ENCODE measurements at regions not wholly inside any gene's neighbourhood (a gene's known extent, or its start where the extent isn't known, plus 50 kb on each side); places are given as distances from the start of the nearest gene placed in this dataset.
"Not testable (repeated sequence)": the region's sequence is repeated elsewhere in the genome, so short reads cannot be mapped to it uniquely, and the experiment has no call there.

- no peak for DNase-seq (ENCODE audit: low spot score)
These were observed 313.7 kb upstream of the TBX18 start for GRCh38 chr6:85078058-85078457.

- DNase-seq (ENCODE audit: low spot score), result peak; percentile 8
These were observed 312.7 kb upstream of the TBX18 start for GRCh38 chr6:85077098-85077497.

- DNase-seq (ENCODE audit: low spot score), result not testable (repeated sequence)
These were observed 307.4 kb upstream of the TBX18 start for GRCh38 chr6:85071845-85072244.

GRCh38 chr6:85069577-85069976 is 305.2 kb upstream of the TBX18 start:
- DNase-seq (ENCODE audit: low spot score), result no peak

GRCh38 chr6:85068221-85068620 is 303.8 kb upstream of the TBX18 start:
- DNase-seq (ENCODE audit: low spot score), result no peak

GRCh38 chr6:85066266-85066665 is 301.9 kb upstream of the TBX18 start:
- no peak for DNase-seq (ENCODE audit: low spot score)

- no peak for DNase-seq (ENCODE audit: low spot score)
These were observed 301.4 kb upstream of the TBX18 start for GRCh38 chr6:85065831-85066230.

GRCh38 chr6:85063611-85064010 is 299.2 kb upstream of the TBX18 start:
- DNase-seq (ENCODE audit: low spot score), result no peak

GRCh38 chr6:85062884-85063283 is 298.5 kb upstream of the TBX18 start:
- DNase-seq (ENCODE audit: low spot score), result no peak

- no peak for DNase-seq (ENCODE audit: low spot score)
These were observed 294.4 kb upstream of the TBX18 start for GRCh38 chr6:85058806-85059205.

GRCh38 chr6:85050149-85050548 is 285.8 kb upstream of the TBX18 start:
- DNase-seq (ENCODE audit: low spot score), result no peak

GRCh38 chr6:85049282-85049681 is 284.9 kb upstream of the TBX18 start:
- no peak for DNase-seq (ENCODE audit: low spot score)

- no peak for DNase-seq (ENCODE audit: low spot score)
These were observed 283.4 kb upstream of the TBX18 start for GRCh38 chr6:85047818-85048217.

GRCh38 chr6:85045767-85046166 is 281.4 kb upstream of the TBX18 start:
- DNase-seq (ENCODE audit: low spot score), result not testable (repeated sequence)

GRCh38 chr6:85044361-85044760 is 280.0 kb upstream of the TBX18 start:
- DNase-seq (ENCODE audit: low spot score), result no peak

- DNase-seq (ENCODE audit: low spot score), result no peak
These were observed 277.0 kb upstream of the TBX18 start for GRCh38 chr6:85041376-85041775.

- DNase-seq (ENCODE audit: low spot score), result no peak
These were observed 272.8 kb upstream of the TBX18 start for GRCh38 chr6:85037221-85037620.

- no peak for DNase-seq (ENCODE audit: low spot score)
These were observed 271.4 kb upstream of the TBX18 start for GRCh38 chr6:85035766-85036165.

GRCh38 chr6:85033547-85033946 is 269.1 kb upstream of the TBX18 start:
- DNase-seq (ENCODE audit: low spot score), result no peak

- no peak for DNase-seq (ENCODE audit: low spot score)
These were observed 261.6 kb upstream of the TBX18 start for GRCh38 chr6:85026021-85026420.

- DNase-seq (ENCODE audit: low spot score), result no peak
These were observed 259.3 kb upstream of the TBX18 start for GRCh38 chr6:85023721-85024120.

GRCh38 chr6:85017352-85017751 is 253.0 kb upstream of the TBX18 start:
- no peak for DNase-seq (ENCODE audit: low spot score)

GRCh38 chr6:85016726-85017125 is 252.3 kb upstream of the TBX18 start:
- DNase-seq (ENCODE audit: low spot score), result no peak

- DNase-seq (ENCODE audit: low spot score), result peak; percentile 5
These were observed 251.1 kb upstream of the TBX18 start for GRCh38 chr6:85015396-85015990.

GRCh38 chr6:85010865-85011264 is 246.5 kb upstream of the TBX18 start:
- DNase-seq (ENCODE audit: low spot score), result no peak

Data from Ammon's horn (tissue), 1 donor.